Stimulated activated naive CD8-positive, alpha-beta T cell treated with anti-CD3 and anti-CD28 coated beads, Interleukin-15, amount 100 ng/mL, for 72 hours (primary cell): ENCODE measurements at regions not wholly inside any gene's neighbourhood (a gene's known extent, or its start where the extent isn't known, plus 50 kb on each side); places are given as distances from the start of the nearest gene placed in this dataset.
A peak's percentile ranks its signal among the peaks of the same experiment; 100 is the strongest.
"Not testable (repeated sequence)": the region's sequence is repeated elsewhere in the genome, so short reads cannot be mapped to it uniquely, and the experiment has no call there.

Experiments used
- ATAC-seq: fragments of 150-1000 bp; cut with Tn5 transposase; 2 replicates; pipeline ENCODE4 v1.10.0; 2021; ENCODE audit warnings: mild to moderate bottlenecking, moderate library complexity
- DNase-seq, 2 donors: peaks; one replicate each; pipeline ENCODE4 v3.0.0; 2021 to 2022
- H3K27ac Mint-ChIP-seq, 2 donors: one replicate each; pipeline ENCODE4 v1.8.0; 2022; ENCODE audit warnings: mild to moderate bottlenecking in 2 of 2, mixed read lengths in 2 of 2, moderate library complexity in 2 of 2
- H3K27me3 Mint-ChIP-seq: one replicate; pipeline ENCODE4 v1.8.0; 2022; ENCODE audit warnings: mixed read lengths
- H3K4me1 Mint-ChIP-seq: one replicate; pipeline ENCODE4 v1.8.0; 2022; ENCODE audit warnings: mild to moderate bottlenecking, mixed read lengths
- H3K4me3 Mint-ChIP-seq, 2 donors: one replicate each; pipeline ENCODE4 v1.8.0; 2022; ENCODE audit warnings: mild to moderate bottlenecking in 2 of 2, mixed read lengths in 2 of 2, moderate library complexity in 1 of 2
- H3K9me3 Mint-ChIP-seq, 2 donors: one replicate each; pipeline ENCODE4 v1.8.0; 2022; ENCODE audit warnings: mixed read lengths in 2 of 2

DNA sequence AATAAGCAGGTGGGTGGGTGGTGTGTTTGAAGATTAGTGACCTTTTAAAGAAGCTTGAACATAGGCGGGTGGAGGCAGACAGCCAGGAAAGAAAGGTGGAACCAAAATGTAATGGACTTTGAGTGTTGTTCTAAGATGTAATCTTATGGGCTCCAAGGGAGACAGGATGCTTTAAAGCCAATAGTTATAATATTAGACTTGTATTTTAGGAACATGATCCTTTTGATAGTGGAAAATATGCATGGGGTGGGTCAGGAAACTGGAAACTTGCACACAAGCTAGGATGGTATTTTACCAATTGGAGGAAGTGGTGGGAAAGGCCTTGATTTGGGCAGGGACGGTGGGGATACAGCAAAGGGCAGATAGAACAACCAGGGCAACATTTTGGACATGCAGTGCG, 151.8 kb upstream of the PDE7B start:
- Mint-ChIP-seq H3K27me3 (no peaks in the 10 kb centered on the region), H3K9me3 (peaks cover 4 to 9% of the 10 kb centered on the region in 2 donors), H3K4me1 (peaks cover 21% of the 10 kb centered on the region), H3K4me3 (no peak overlapping the region), H3K27ac (peak overlapping the region in 1 of 2 donors; percentile 12)
- ATAC-seq: no peak
- DNase-seq: no peak

DNA sequence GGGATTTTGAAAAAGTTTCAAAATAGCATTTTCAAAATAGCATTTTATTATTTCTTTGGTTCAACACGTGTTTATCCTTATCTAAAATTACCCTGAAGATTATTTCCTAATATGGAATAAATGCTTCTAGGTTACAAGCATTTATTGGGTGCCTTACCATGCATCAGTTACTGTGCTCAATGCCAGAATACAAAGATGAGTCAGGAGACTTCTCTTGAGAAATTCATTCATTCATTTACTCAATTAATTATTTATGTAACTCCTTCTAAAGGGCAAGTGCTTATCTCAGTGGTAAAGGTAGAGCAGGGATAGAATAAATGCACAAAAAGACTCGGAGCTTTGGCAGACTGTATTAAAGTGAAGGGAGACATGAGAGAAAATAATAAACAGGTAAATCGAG, 150.1 kb upstream of the PDE7B start:
- ATAC-seq (no peak), DNase-seq (no peak)
- peaks cover 21% of the 10 kb centered on the region for H3K4me1 Mint-ChIP-seq
- peaks cover 4 to 9% of the 10 kb centered on the region in 2 donors for H3K9me3 Mint-ChIP-seq
- no peaks in the 10 kb centered on the region for H3K27me3 Mint-ChIP-seq
- no peak overlapping the region for H3K27ac Mint-ChIP-seq
- H3K4me3 Mint-ChIP-seq: no peak overlapping the region

DNA sequence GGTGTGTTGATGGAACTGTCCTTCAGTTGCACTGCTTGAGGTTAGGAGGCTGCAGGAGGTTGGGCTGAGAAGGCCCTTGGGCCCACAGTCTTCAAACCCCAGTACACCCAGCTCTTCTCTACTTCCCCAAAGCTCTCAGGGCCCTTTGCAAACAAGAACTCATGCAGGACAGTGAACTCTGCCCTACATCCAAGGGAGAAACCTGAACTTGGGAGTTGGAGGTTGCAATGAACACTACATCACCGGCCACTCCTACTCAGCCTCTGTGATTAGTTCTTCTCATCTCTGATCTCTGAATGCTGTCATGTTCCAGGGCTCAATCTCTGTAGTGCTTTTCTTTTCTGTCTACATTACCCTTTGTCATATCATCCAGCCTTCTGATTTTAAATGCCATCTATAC, 148.5 kb upstream of the PDE7B start:
- Mint-ChIP-seq H3K27me3 (no peaks in the 10 kb centered on the region), H3K4me1 (peaks cover 21% of the 10 kb centered on the region), H3K4me3 (peak overlapping the region in 1 of 2 donors; percentile 23), H3K9me3 (peaks cover 4 to 9% of the 10 kb centered on the region in 2 donors), H3K27ac (peak overlapping the region; percentile 71)
- ATAC-seq: peak; percentile 58
- peak in 1 of 2 donors; percentile 10 for DNase-seq

DNA sequence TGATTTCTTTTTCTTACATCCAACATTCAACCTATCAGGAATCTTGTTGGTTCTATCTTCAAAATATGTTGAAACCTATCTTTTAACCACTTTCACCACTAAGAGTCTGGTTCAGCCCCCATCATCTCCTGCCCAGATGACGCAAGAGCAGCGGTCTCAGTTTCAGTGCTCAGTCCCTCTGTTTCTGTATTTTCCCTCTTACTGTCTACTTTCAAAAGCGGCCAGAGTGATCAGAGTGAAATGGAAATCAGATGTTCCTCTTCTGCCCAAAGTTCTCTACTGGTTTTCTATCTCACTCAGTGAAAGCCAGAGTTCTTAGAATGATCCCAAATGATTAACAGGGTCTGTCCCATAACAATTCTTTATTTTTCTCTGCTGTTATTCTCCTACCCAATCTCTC, 147.9 kb upstream of the PDE7B start:
- Mint-ChIP-seq H3K9me3 (peaks cover 4 to 9% of the 10 kb centered on the region in 2 donors), H3K4me1 (peaks cover 21% of the 10 kb centered on the region), H3K27me3 (no peaks in the 10 kb centered on the region), H3K27ac (peak overlapping the region; percentile 71), H3K4me3 (peak overlapping the region in 1 of 2 donors; percentile 23)
- DNase-seq (peak in 1 of 2 donors; percentile 59), ATAC-seq (peak; percentile 91)

DNA sequence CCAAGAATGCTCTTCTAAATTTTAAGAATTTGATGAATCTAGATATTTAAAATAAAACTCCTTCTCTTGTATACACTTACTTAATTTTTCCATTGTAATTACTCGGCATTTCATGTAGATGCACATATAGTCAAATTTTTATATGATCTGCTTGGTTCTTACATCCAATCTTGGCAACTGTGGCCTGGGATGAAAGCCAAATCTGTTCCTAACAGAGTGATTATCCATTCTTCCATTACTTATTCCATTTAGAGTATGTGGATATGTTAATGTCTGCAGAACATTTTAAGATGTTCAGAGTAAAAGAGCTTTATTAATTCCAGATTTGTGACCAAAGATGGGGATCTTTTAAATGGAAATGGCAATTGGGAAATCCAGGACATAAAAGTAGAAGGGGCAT, 144.1 kb upstream of the PDE7B start:
- Mint-ChIP-seq H3K27me3 (peaks cover 6% of the 10 kb centered on the region), H3K27ac (no peak overlapping the region), H3K4me1 (peaks cover 13% of the 10 kb centered on the region), H3K9me3 (peaks cover 4 to 9% of the 10 kb centered on the region in 2 donors), H3K4me3 (no peak overlapping the region)
- DNase-seq (no peak), ATAC-seq (no peak)

DNA sequence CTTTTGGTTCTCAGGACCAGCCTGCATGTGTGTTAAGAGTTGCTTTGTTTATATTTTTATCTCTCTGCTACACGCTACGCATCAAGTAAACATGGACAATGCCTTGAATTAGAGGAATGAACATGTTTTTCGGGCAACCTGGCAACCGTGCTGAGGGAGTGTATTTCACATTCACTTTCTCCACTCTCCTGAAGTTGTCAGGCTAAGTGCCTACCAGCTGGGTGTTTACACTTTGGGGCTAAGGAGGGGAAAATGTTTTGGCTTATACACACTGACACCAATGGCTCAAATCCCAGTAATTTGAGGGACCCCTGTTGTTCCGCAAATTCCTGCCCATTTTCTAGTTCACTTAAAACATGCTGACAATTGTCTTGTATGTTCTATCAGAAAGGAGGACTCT, 141.5 kb upstream of the PDE7B start:
- Mint-ChIP-seq H3K9me3 (no peaks in the 10 kb centered on the region), H3K4me3 (no peak overlapping the region), H3K27me3 (peaks cover 6% of the 10 kb centered on the region), H3K27ac (no peak overlapping the region), H3K4me1 (no peaks in the 10 kb centered on the region)
- ATAC-seq (no peak), DNase-seq (no peak)

DNA sequence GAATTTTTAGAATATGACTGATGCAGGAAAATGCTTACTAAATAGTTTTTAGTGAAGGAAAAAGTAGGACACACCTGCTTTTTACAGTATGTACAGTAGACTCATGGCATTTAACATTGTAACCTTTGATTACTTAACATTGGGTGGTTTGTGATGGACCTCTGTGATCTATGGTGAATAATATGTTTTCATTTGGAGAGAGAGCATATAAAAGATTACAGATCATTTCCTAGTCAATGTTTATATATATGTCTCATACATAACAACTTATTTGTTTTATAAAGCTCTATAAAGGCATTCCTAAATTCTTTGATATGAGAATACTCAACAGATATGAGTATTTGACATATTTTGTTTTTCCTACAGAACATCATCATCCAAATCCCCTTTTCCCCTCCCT, 129.3 kb upstream of the PDE7B start:
- H3K9me3 Mint-ChIP-seq: peaks cover 26 to 48% of the 10 kb centered on the region in 2 donors
- H3K4me1 Mint-ChIP-seq: peaks cover 10% of the 10 kb centered on the region
- H3K27me3 Mint-ChIP-seq: no peaks in the 10 kb centered on the region
- H3K27ac Mint-ChIP-seq: no peak overlapping the region
- no peak overlapping the region for H3K4me3 Mint-ChIP-seq
- DNase-seq: no peak
- no peak for ATAC-seq

DNA sequence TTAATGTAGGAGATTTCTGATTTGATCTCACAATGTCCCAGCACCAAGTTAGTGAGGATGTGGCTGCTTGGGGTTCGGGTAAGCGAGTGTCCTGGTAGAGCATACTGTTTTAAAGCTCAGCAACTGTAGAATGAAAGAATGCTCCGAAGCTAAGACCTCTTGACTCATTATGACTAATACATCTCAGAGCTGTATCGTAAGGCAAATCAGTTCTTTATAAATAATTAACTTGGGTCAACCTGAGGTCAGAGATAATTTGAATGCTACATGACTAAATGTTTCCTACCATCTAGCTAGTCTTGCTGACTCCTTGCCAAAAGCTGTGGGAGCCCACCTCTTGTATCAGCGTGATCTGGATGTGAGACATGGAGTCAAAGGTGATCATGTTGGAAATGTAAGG, 128.8 kb upstream of the PDE7B start:
- ATAC-seq: peak; percentile 75
- H3K4me1 Mint-ChIP-seq: peaks cover 10% of the 10 kb centered on the region
- no peak overlapping the region for H3K27ac Mint-ChIP-seq
- H3K27me3 Mint-ChIP-seq: no peaks in the 10 kb centered on the region
- H3K4me3 Mint-ChIP-seq: no peak overlapping the region
- peak in 1 of 2 donors; percentile 16 for DNase-seq
- H3K9me3 Mint-ChIP-seq: peaks cover 27 to 48% of the 10 kb centered on the region in 2 donors

DNA sequence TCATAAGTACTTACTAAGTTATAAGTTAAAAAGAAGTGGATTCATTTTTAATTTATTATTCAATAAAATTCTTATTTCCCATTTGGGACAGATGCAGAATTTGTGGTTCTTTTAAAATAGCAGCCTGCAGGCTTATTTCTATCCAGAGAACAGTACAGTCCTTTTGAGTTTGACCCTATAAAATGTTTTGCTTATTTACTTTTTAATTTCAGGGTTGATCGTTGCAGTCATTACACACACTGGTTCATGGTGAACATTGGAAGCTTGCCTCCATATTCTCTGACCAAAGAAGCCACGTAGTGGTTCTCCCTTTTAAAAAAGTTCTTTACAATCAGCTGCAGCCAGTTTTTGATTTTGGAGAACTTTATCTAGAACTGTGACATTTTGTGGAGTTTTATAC, 122.9 kb upstream of the PDE7B start:
- Mint-ChIP-seq H3K4me3 (no peak overlapping the region), H3K4me1 (no peaks in the 10 kb centered on the region), H3K27ac (no peak overlapping the region), H3K27me3 (no peaks in the 10 kb centered on the region), H3K9me3 (peaks cover 19 to 27% of the 10 kb centered on the region in 2 donors)
- ATAC-seq (no peak), DNase-seq (no peak)

DNA sequence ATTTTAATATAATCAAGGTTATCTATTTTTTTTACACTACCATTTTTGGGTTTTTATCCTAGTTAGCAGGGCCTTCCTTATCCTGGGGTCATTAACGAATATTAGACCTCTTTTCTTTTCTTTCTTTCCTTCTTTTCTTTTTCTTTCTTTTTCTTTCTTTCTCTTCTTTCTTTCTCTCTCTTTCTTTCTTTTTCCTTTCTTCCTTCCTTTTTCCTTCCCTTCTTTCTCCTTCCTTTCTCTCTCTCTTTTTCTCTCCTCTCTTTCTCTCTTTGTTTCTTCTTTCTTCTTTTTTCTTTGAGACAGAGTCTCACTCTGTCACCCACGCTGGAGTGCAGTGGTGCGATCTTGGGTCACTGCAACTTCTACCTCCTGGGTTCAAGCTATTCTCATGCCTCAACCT, 120.4 kb upstream of the PDE7B start:
- no peak for DNase-seq
- peaks cover 8 to 10% of the 10 kb centered on the region in 2 donors for H3K9me3 Mint-ChIP-seq
- no peak overlapping the region for H3K4me3 Mint-ChIP-seq
- ATAC-seq: no peak
- H3K4me1 Mint-ChIP-seq: no peaks in the 10 kb centered on the region
- no peaks in the 10 kb centered on the region for H3K27me3 Mint-ChIP-seq
- peak overlapping the region in 1 of 2 donors; percentile 77 for H3K27ac Mint-ChIP-seq

DNA sequence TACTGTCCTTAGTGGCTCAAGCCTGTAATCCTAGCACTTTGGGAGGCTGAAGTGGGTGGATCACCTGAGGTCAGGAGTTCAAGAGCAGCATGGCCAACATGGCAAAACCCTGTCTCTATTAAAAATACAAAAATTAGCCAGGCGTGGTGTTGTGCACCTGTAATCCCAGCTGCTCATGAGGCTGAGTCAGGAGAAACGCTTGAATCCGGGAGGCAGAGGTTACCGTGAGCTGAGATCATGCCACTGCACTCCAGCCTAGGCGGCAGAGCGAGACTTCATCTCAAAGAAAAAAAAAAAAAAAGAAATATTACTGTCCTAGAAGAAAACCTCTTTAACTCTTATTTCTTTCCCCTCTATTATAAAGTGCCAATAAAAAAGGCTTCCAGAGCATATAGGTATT, 115.2 kb upstream of the PDE7B start:
- not testable (repeated sequence) for H3K4me3 Mint-ChIP-seq, H3K4me1 Mint-ChIP-seq, ATAC-seq, H3K27ac Mint-ChIP-seq, DNase-seq, H3K27me3 Mint-ChIP-seq
- peaks cover 0 to 14% of the 10 kb centered on the region in 2 donors for H3K9me3 Mint-ChIP-seq

DNA sequence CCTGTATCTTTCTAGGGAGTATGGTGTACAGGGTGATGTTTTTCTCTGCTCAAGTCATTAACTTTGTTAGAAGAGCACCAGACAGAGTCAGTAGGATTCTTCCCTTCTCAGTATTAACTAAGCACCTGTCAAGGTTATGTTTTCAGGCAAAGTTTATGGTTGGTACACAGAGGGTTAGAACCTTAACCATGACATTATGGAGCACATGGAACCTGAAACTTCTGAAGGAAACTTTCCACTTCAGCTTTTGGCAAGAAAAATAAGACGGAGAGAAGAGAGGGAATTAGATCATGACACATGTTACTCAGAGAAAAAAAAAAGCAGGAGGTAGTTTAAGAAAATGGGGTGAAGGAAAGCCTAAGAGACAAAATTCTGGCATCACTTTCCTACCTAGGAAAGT, 112.9 kb upstream of the PDE7B start:
- Mint-ChIP-seq H3K4me1 (peaks cover 6% of the 10 kb centered on the region), H3K9me3 (peaks cover 0 to 14% of the 10 kb centered on the region in 2 donors), H3K27ac (no peak overlapping the region), H3K27me3 (no peaks in the 10 kb centered on the region), H3K4me3 (no peak overlapping the region)
- ATAC-seq: no peak
- DNase-seq: no peak

DNA sequence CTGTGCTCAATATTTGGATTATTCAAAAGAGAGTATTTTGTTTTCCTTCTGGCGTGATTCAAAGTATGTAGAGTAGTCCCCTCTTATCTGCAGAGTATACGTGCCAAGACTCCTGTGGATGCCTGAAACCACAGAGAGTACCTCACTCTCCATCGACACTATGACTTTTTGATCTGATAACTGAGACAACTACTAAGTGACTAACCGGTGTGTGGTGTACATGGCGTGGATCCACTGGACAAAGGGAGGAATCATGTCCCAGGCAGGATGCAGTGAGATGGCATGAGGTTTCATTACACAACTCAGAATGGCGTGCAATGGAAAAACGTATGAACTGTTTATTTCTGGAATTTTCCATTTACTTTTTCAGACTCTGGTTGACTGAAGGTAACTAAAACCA, 112.2 kb upstream of the PDE7B start:
- peak overlapping the region in 1 of 2 donors; percentile 42 for H3K27ac Mint-ChIP-seq

DNA sequence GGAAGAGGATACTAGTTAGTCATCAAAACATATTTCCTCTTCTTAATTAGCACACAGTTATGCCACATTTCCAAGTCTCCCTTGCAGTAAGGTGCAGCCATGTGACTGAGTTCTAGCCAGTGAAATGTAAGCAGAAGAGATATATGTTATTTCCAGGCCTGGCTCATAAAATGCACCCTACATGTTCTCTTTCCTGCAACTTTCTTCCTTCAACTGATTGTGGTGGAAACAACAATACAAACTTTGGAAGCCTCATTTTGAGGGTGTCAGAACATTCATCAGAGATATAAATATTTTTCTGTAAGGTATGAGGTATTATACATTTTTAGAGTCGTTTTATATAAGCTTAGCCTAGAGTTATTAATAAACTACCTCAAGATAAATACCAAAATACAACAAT, 110.9 kb upstream of the PDE7B start:
- H3K4me3 Mint-ChIP-seq: no peak overlapping the region
- ATAC-seq (no peak), DNase-seq (no peak)
- H3K4me1 Mint-ChIP-seq: peaks cover 6% of the 10 kb centered on the region
- no peaks in the 10 kb centered on the region for H3K27me3 Mint-ChIP-seq
- H3K27ac Mint-ChIP-seq: no peak overlapping the region
- peaks cover 0 to 14% of the 10 kb centered on the region in 2 donors for H3K9me3 Mint-ChIP-seq

More for the DNA sequence above, 112.2 kb upstream of the PDE7B start:
- H3K9me3 Mint-ChIP-seq: peaks cover 0 to 14% of the 10 kb centered on the region in 2 donors
- ATAC-seq: no peak
- H3K4me1 Mint-ChIP-seq: peaks cover 6% of the 10 kb centered on the region
- no peak for DNase-seq
- no peak overlapping the region for H3K4me3 Mint-ChIP-seq
- H3K27me3 Mint-ChIP-seq: no peaks in the 10 kb centered on the region

DNA sequence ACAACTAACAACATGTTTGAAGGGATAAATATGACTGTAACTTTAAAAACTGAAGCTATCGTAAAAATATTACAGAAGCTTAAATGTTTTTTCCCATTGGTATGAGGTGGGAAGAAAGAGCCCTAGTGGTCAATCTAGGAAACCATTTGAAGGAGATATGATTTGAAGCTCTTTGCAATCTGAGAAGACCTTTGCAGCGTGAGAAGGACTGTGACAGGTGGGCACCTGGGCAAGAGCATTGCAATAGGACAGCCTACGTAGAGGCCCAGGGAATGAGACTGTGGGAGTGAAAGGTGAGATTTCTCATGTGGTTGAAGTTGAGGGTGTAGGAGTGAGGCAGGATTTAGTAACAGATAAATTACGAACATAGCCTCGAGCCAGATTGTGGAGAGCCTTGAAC, 108.0 kb upstream of the PDE7B start:
- Mint-ChIP-seq H3K9me3 (no peaks in the 10 kb centered on the region), H3K4me3 (no peak overlapping the region), H3K27ac (no peak overlapping the region), H3K27me3 (no peaks in the 10 kb centered on the region), H3K4me1 (peaks cover 6% of the 10 kb centered on the region)
- no peak for DNase-seq
- ATAC-seq: no peak

DNA sequence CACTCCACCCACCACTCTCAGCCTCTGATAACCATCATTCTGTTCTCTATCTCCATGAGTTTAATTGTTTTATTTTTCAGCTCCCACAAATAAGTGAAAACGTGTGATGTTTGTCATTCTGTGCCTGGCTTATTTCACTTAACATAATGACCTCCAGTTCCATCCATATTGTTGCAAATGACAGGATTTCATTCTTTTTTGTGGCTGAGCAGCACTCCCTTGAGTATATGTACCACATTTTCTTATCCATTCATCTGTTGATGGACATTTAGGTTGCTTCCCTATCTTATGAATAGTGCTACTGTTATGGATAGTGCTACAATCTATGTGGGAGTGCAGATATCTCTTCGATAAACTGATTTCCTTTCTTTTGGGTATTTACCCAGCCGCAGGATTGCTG, 103.3 kb upstream of the PDE7B start:
- Mint-ChIP-seq H3K4me1 (no peaks in the 10 kb centered on the region), H3K27me3 (no peaks in the 10 kb centered on the region), H3K9me3 (no peaks in the 10 kb centered on the region), H3K27ac (no peak overlapping the region), H3K4me3 (no peak overlapping the region)
- DNase-seq (no peak), ATAC-seq (no peak)

DNA sequence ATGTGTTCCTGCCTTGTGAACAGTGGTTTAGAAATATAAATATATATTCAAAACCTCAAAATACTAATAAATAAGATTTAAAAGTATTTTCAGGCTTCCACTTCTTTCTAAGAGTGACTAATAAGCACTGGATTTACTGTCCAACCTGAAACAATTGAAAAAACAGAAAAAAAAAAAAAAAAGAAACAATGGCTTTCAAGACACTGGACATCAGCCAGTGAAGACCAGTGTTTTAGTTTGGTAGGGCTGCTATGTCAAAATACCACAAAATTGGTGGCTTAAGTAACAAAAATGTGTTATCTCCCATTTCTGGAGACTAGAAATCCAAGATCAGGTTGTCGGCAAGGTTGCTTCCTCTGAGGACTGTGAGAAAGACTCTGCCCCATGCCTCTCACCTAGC, 101.4 kb upstream of the PDE7B start:
- no peak overlapping the region for H3K27ac Mint-ChIP-seq
- no peak for ATAC-seq
- no peaks in the 10 kb centered on the region for H3K4me1 Mint-ChIP-seq
- H3K9me3 Mint-ChIP-seq: no peaks in the 10 kb centered on the region
- H3K27me3 Mint-ChIP-seq: no peaks in the 10 kb centered on the region
- no peak overlapping the region for H3K4me3 Mint-ChIP-seq
- DNase-seq: no peak
